OCI-LY7 (cell line): ENCODE measurements at regions not wholly inside any gene's neighbourhood (a gene's known extent, or its start where the extent isn't known, plus 50 kb on each side); places are given as distances from the start of the nearest gene placed in this dataset.

ENCODE experiments used
- BruUV-seq: library from RNA; stranded (reverse); fragments of 400-500 nt; replicated peaks from 2 replicates; lab custom pipeline; 2021; lab: Mats Ljungman, UMichigan
- CTCF ChIA-PET: fragments of 300-600 bp; sonication (Branson Sonifier 250); formaldehyde crosslinking; loops from one replicate; lab custom pipeline; 2022; ENCODE audit warnings: antibody characterized with exemption; ENCODE audit not compliant: unreplicated experiment; lab: Charles Lee
- POLR2A ChIA-PET: fragments of 300-600 bp; sonication (Branson Sonifier 250); formaldehyde crosslinking; loops from one replicate; lab custom pipeline; 2022; ENCODE audit warnings: antibody characterized with exemption; lab: Charles Lee
- DNase-seq: peaks from one replicate; pipeline ENCODE4 v3.0.0-alpha.2; 2015; ENCODE audit warnings: low spot score
- H2AFZ ChIP-seq: fragments of 200-600 bp; sonication (generic), shearing (Covaris generic); 2 replicates; pipeline ENCODE4 v1.6.1; 2014; ENCODE audit warnings: mild to moderate bottlenecking, antibody characterized with exemption, low read length, moderate library complexity
- H3K27ac ChIP-seq: fragments of 200-600 bp; sonication (generic); 2 replicates; pipeline ENCODE4 v1.5.1; 2014; ENCODE audit warnings: mixed run types, low read depth, mild to moderate bottlenecking, moderate library complexity, low read length, inconsistent platforms; ENCODE audit not compliant: poor library complexity, severe bottlenecking
- H3K36me3 ChIP-seq: fragments of 200-600 bp; sonication (generic); 2 replicates; pipeline ENCODE4 v1.6.1; 2014; ENCODE audit warnings: mild to moderate bottlenecking, antibody characterized with exemption, low read length, moderate library complexity, mixed read lengths; ENCODE audit not compliant: insufficient read depth
- H3K4me1 ChIP-seq: fragments of 200-600 bp; sonication (generic); 2 replicates; pipeline ENCODE4 v1.5.1; 2014; ENCODE audit warnings: mild to moderate bottlenecking, low read length; ENCODE audit not compliant: insufficient read depth, poor library complexity, severe bottlenecking
- H3K4me2 ChIP-seq: fragments of 200-600 bp; sonication (generic); 2 replicates; pipeline ENCODE4 v1.6.1; 2014; ENCODE audit warnings: mild to moderate bottlenecking, low read length
- H3K4me3 ChIP-seq: fragments of 200-600 bp; sonication (generic); 2 replicates; pipeline ENCODE4 v1.5.1; 2014; ENCODE audit warnings: mild to moderate bottlenecking, low read depth, low read length; ENCODE audit not compliant: poor library complexity, severe bottlenecking
- H3K79me2 ChIP-seq: fragments of 200-600 bp; sonication (generic); 2 replicates; pipeline ENCODE4 v1.6.1; 2016; ENCODE audit warnings: low read depth, mild to moderate bottlenecking, low read length, moderate library complexity, mixed read lengths; ENCODE audit not compliant: insufficient read depth
- H3K9me2 ChIP-seq: fragments of 200-600 bp; sonication (generic); 2 replicates; pipeline ENCODE4 v1.6.1; 2016; ENCODE audit warnings: mild to moderate bottlenecking, low read length, mixed read lengths; ENCODE audit not compliant: insufficient read depth
- H3K9me3 ChIP-seq: fragments of 200-600 bp; sonication (generic); 2 replicates; pipeline ENCODE4 v1.6.1; 2014; ENCODE audit warnings: mild to moderate bottlenecking, mixed run types, low read length, mixed read lengths
- H4K20me1 ChIP-seq: fragments of 200-600 bp; sonication (generic); 2 replicates; pipeline ENCODE4 v1.6.1; 2014; ENCODE audit warnings: mild to moderate bottlenecking, antibody characterized with exemption, low read length, moderate library complexity, mixed read lengths; ENCODE audit not compliant: insufficient read depth
- EZH2phosphoT487 ChIP-seq: fragments of 200-600 bp; sonication (generic); IDR thresholded peaks from 2 replicates; pipeline ENCODE4 v1.6.1; 2018; ENCODE audit warnings: low read depth, borderline replicate concordance, mild to moderate bottlenecking, mixed run types, antibody characterized with exemption, low read length, moderate library complexity, mixed read lengths
- intact Hi-C: fragments of 100-400 bp; cut with micrococcal nuclease; formaldehyde crosslinking; loops from one replicate; pipeline ENCODE4 v1.10.0; 2022; ENCODE audit not compliant: unreplicated experiment
- TF ChIP-seq, protein P1 (sequence below): fragments of 200-600 bp; sonication (generic); conservative IDR thresholded peaks from 2 replicates; pipeline ENCODE4 v1.5.1; 2014; ENCODE audit warnings: mild to moderate bottlenecking, antibody characterized with exemption, low read length, moderate library complexity, mixed read lengths

DNA sequence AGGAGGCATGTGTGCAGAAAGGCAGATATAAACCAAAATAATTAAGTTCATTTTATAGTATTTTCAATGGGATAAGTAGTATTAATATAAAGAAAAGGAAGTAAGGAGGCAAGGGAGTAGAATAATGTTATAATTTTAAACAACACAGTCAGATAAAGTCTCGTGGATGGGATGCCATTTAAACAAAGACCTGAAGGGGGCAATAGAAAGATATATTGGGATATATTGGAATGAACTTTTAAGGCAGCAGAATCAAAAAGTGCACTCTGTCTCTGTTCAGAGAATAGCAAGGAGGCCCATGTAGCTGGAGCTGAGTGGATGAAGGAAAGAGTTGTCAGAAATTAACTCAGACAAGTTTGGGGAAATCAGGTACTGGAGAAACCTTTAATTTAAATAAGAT lies 158.7 kb downstream of the CGGBP1 start:
- Histone ChIP-seq H4K20me1 (no peaks in the 10 kb centered on the region), H2AFZ (no peak overlapping the region), H3K4me3 (no peak overlapping the region), H3K4me2 (no peak overlapping the region), H3K27ac (no peak overlapping the region), H3K36me3 (no peaks in the 10 kb centered on the region), H3K4me1 (no peaks in the 10 kb centered on the region), H3K79me2 (no peaks in the 10 kb centered on the region), H3K9me3 (no peaks in the 10 kb centered on the region), H3K9me2 (no peaks in the 10 kb centered on the region)
- ChIA-PET POLR2A (no interaction called here), CTCF (no interaction called here)
- BruUV-seq = no TSS peak
- DNase-seq = peak; percentile 12
- TF ChIP-seq EZH2phosphoT487 = no peak
- TF ChIP-seq, protein P1, sequence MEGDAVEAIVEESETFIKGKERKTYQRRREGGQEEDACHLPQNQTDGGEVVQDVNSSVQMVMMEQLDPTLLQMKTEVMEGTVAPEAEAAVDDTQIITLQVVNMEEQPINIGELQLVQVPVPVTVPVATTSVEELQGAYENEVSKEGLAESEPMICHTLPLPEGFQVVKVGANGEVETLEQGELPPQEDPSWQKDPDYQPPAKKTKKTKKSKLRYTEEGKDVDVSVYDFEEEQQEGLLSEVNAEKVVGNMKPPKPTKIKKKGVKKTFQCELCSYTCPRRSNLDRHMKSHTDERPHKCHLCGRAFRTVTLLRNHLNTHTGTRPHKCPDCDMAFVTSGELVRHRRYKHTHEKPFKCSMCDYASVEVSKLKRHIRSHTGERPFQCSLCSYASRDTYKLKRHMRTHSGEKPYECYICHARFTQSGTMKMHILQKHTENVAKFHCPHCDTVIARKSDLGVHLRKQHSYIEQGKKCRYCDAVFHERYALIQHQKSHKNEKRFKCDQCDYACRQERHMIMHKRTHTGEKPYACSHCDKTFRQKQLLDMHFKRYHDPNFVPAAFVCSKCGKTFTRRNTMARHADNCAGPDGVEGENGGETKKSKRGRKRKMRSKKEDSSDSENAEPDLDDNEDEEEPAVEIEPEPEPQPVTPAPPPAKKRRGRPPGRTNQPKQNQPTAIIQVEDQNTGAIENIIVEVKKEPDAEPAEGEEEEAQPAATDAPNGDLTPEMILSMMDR = peak; percentile 68
- intact Hi-C loops = loop anchor here (5.0 kb wide), 1 partner anchor 102 kb away; no protein-coding TSS in a partner anchor

- no peaks in the 10 kb centered on the region for H3K9me2 ChIP-seq
- intact Hi-C loops = no loop called here
- H3K4me3 ChIP-seq = no peak overlapping the region
- no peaks in the 10 kb centered on the region for H3K4me1 ChIP-seq
- POLR2A ChIA-PET = no interaction called here
- no peaks in the 10 kb centered on the region for H4K20me1 ChIP-seq
- no peak overlapping the region for H2AFZ ChIP-seq
- no peaks in the 10 kb centered on the region for H3K79me2 ChIP-seq
- TF ChIP-seq EZH2phosphoT487 = no peak
- TF ChIP-seq, protein P1 = no peak
- no peak for DNase-seq
- no peaks in the 10 kb centered on the region for H3K36me3 ChIP-seq
- no peak overlapping the region for H3K27ac ChIP-seq
- H3K4me2 ChIP-seq = no peak overlapping the region
- BruUV-seq = no TSS peak
- H3K9me3 ChIP-seq = no peaks in the 10 kb centered on the region
- CTCF ChIA-PET = no interaction called here
These were observed 159.8 kb downstream of the CGGBP1 start for GRCh38 chr3:87898971-87899370.

DNA sequence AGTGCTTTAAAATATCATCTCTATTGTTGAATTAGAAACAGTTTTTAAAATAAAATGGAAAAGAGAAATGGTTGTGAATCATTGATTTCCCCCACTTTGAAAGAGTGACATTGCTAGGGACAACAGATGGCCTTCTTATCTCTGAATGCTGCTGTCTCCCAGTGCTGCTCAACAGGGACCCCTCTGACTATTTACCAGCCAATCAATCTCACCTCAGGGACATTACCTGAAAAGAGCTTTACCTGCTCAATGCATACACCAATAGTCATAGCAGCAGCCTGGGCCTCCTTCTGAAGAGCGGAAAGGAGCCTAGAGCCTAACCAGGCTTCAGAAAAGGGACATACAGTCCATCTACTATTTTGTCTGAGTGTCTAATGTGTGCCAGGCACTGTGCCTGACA lies 162.8 kb downstream of the CGGBP1 start:
- intact Hi-C loops = no loop called here
- H3K27ac ChIP-seq = no peak overlapping the region
- no peaks in the 10 kb centered on the region for H3K9me2 ChIP-seq
- H3K79me2 ChIP-seq = no peaks in the 10 kb centered on the region
- no peaks in the 10 kb centered on the region for H3K36me3 ChIP-seq
- H3K4me2 ChIP-seq = no peak overlapping the region
- H4K20me1 ChIP-seq = no peaks in the 10 kb centered on the region
- no peaks in the 10 kb centered on the region for H3K9me3 ChIP-seq
- no peak overlapping the region for H3K4me3 ChIP-seq
- CTCF ChIA-PET = no interaction called here
- no TSS peak for BruUV-seq
- no peaks in the 10 kb centered on the region for H3K4me1 ChIP-seq
- no peak for TF ChIP-seq EZH2phosphoT487
- TF ChIP-seq, protein P1 = no peak
- DNase-seq = no peak
- POLR2A ChIA-PET = interaction anchor here (1.0 kb wide), 2 partner anchors 32 to 74 kb away, joined by 3 to 4 read pairs; no protein-coding TSS in a partner anchor
- no peak overlapping the region for H2AFZ ChIP-seq
